H1 (cell line): ENCODE measurements at regions not wholly inside any gene's neighbourhood (a gene's known extent, or its start where the extent isn't known, plus 50 kb on each side); places are given as distances from the start of the nearest gene placed in this dataset.

Source experiments
- CEBPB ChIP-seq: IDR thresholded peaks from 2 replicates; pipeline ENCODE4 v1.6.1; 2012; ENCODE audit warnings: low read depth, low read length
- CREB1 ChIP-seq: IDR thresholded peaks from 2 replicates; pipeline ENCODE4 v1.6.1; 2012; ENCODE audit warnings: inconsistent platforms
- CTCF ChIP-seq, 3 experiments: IDR thresholded peaks; 1 replicate in 2 of 3; 2 replicates in 1 of 3; pipeline versions ENCODE4 v1.5.1 to v1.6.1; 2011; ENCODE audit warnings: low read length in 3 of 3, mild to moderate bottlenecking in 3 of 3, inconsistent platforms in 2 of 3, low read depth in 1 of 3, moderate library complexity in 1 of 3; ENCODE audit not compliant: insufficient read depth in 1 of 3; ENCODE audit errors: control extremely low read depth in 1 of 3
- EGR1 ChIP-seq: IDR thresholded peaks from 2 replicates; pipeline ENCODE4 v1.6.1; 2011; ENCODE audit warnings: low read depth, low read length, borderline replicate concordance
- JUND ChIP-seq: IDR thresholded peaks from 2 replicates; pipeline ENCODE4 v1.6.1; 2011; ENCODE audit warnings: mild to moderate bottlenecking, improper control_type of control experiment, low read length
- POLR2AphosphoS5 ChIP-seq: IDR thresholded peaks from 2 replicates; pipeline ENCODE4 v1.6.1; 2011; ENCODE audit warnings: low read depth, low read length
- RFX5 ChIP-seq: IDR thresholded peaks from 2 replicates; pipeline ENCODE4 v1.6.1; 2011; ENCODE audit warnings: low read depth, low read length, improper control_type of control experiment, borderline replicate concordance
- SUZ12 ChIP-seq: fragments of 200-600 bp; sonication (generic); IDR thresholded peaks from 2 replicates; pipeline ENCODE4 v1.6.1; 2012; ENCODE audit warnings: mild to moderate bottlenecking, inconsistent platforms, low read length, moderate library complexity, mixed read lengths
- TAF1 ChIP-seq: IDR thresholded peaks from 2 replicates; pipeline ENCODE4 v1.6.1; 2011; ENCODE audit warnings: mild to moderate bottlenecking, low read depth, low read length
- YY1 ChIP-seq: IDR thresholded peaks from 2 replicates; pipeline ENCODE4 v1.6.1; 2011; ENCODE audit warnings: low read depth, mild to moderate bottlenecking, low read length
- TF ChIP-seq, protein P1 (sequence below): IDR thresholded peaks from 2 replicates; pipeline ENCODE4 v1.6.1; 2012; ENCODE audit warnings: inconsistent platforms

- TF ChIP-seq CTCF (IDR thresholded peaks at IDR 0.05; ENCODE audit: control extremely low read depth in 1 of 3, insufficient read depth in 1 of 3, low read depth in 1 of 3, low read length in 3 of 3), result no peak
- TF ChIP-seq YY1, result no peak
- TF ChIP-seq POLR2AphosphoS5, result no peak
- TF ChIP-seq RFX5, result no peak
- TF ChIP-seq, protein P1, sequence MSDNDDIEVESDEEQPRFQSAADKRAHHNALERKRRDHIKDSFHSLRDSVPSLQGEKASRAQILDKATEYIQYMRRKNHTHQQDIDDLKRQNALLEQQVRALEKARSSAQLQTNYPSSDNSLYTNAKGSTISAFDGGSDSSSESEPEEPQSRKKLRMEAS, result no peak
- no peak for TF ChIP-seq JUND
- no peak for TF ChIP-seq CEBPB
- TF ChIP-seq CREB1, result no peak
- TF ChIP-seq TAF1, result no peak
- TF ChIP-seq SUZ12, result no peak
- TF ChIP-seq EGR1, result no peak
Observed at GRCh38 chr16:20141956-20142355, 68.3 kb upstream of the GPR139 start.
